Right atrium auricular region (tissue), 2 donors: ENCODE measurements at regions not wholly inside any gene's neighbourhood (a gene's known extent, or its start where the extent isn't known, plus 50 kb on each side); places are given as distances from the start of the nearest gene placed in this dataset.
"Not testable (repeated sequence)": the region's sequence is repeated elsewhere in the genome, so short reads cannot be mapped to it uniquely, and the experiment has no call there.

ENCODE experiments used
- DNase-seq: peaks from one replicate; pipeline ENCODE4 v3.0.0-alpha.2; 2019; ENCODE audit warnings: low spot score
- H3K27ac ChIP-seq, 2 donors: fragments of 200-600 bp; sonication (generic); 1 replicate in 1 of 2; 2 replicates in 1 of 2; pipeline ENCODE4 v1.5.1; 2016 to 2019
- H3K27me3 ChIP-seq, 2 donors: fragments of 200-600 bp; sonication (generic); one replicate each; pipeline versions ENCODE4 v1.5.1 to v1.6.0; 2017 to 2019
- H3K36me3 ChIP-seq: fragments of 200-600 bp; sonication (generic); one replicate; pipeline ENCODE4 v1.5.1; 2016
- H3K4me1 ChIP-seq, 2 donors: fragments of 200-600 bp; sonication (generic); one replicate each; pipeline versions ENCODE4 v1.5.1 to v1.6.0; 2017 to 2019
- H3K4me3 ChIP-seq, 2 donors: fragments of 200-600 bp; sonication (generic); 1 replicate in 1 of 2; 2 replicates in 1 of 2; pipeline ENCODE4 v1.5.1; 2017 to 2019; ENCODE audit warnings: mild to moderate bottlenecking in 1 of 2, moderate library complexity in 1 of 2
- H3K9me3 ChIP-seq, 2 donors: fragments of 200-600 bp; sonication (generic); one replicate each; pipeline ENCODE4 v1.5.1; 2019
- CTCF ChIP-seq, 2 donors: fragments of 200-600 bp; sonication (generic); IDR thresholded peaks; one replicate each; pipeline ENCODE4 v1.5.1; 2019; ENCODE audit warnings: antibody characterized with exemption in 2 of 2

DNA sequence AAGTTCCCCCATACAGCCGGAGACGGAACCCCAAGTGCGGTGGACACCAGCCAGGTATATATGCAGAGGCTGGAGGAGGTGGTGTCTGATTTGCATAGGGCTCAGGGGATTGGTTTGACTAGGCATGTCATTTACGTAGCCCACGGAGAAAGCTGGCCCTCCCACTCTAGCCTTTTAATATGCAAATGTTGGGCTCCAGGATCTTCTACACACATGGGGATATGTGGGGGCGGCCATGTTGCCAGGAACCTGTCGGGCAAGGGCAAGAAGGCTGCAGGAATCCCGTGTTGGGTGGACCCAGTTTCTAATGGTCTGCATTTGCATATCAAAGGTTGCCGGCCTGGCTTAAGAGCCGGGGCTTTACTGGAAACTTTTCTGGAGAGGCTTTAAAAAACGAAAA lies 57.4 kb downstream of the FTHL17 start:
- not testable (repeated sequence) for H3K27ac ChIP-seq, H3K4me1 ChIP-seq, DNase-seq, H3K36me3 ChIP-seq, H3K9me3 ChIP-seq, H3K4me3 ChIP-seq, H3K27me3 ChIP-seq

GRCh38 chrX:31012509-31013025 lies 59.3 kb downstream of the FTHL17 start:
- Histone ChIP-seq H3K27me3 (no peaks in the 10 kb centered on the region), H3K9me3 (no peaks in the 10 kb centered on the region), H3K4me1 (no peaks in the 10 kb centered on the region), H3K36me3 (no peaks in the 10 kb centered on the region), H3K27ac (no peak overlapping the region), H3K4me3 (no peak overlapping the region)
- no peak for DNase-seq
- no peak for TF ChIP-seq CTCF (IDR thresholded peaks at IDR 0.05)

GRCh38 chrX:31007321-31007720 lies 64.5 kb downstream of the FTHL17 start:
- Histone ChIP-seq H3K9me3 (no peaks in the 10 kb centered on the region), H3K4me3 (no peak overlapping the region), H3K27me3 (no peaks in the 10 kb centered on the region), H3K4me1 (no peaks in the 10 kb centered on the region), H3K36me3 (no peaks in the 10 kb centered on the region), H3K27ac (no peak overlapping the region)
- no peak for DNase-seq
- no peak for TF ChIP-seq CTCF (IDR thresholded peaks at IDR 0.05)

DNA sequence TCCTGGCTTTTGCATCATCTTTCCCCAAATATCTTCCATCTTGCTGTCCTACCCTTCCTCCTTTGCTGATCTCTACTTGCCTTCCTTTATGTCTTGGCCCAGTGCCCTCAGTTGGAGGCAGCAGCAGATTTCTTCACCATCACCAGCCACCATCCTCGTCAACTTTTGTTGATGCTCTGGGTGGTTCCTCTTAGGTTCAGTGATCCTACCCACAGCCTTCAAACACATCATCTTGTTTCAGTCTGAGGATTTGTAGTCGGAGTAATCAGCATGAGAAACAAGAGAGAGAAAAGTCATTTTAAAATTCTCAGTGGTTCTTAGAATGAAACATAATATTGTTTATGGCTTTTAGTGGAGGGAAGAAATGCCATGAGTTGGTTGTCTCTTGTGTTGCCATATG lies 65.8 kb downstream of the FTHL17 start:
- Histone ChIP-seq H3K4me1 (no peaks in the 10 kb centered on the region), H3K4me3 (no peak overlapping the region), H3K36me3 (no peaks in the 10 kb centered on the region), H3K27ac (no peak overlapping the region), H3K27me3 (no peaks in the 10 kb centered on the region), H3K9me3 (no peaks in the 10 kb centered on the region)
- TF ChIP-seq CTCF (IDR thresholded peaks at IDR 0.05): no peak
- DNase-seq: no peak

DNA sequence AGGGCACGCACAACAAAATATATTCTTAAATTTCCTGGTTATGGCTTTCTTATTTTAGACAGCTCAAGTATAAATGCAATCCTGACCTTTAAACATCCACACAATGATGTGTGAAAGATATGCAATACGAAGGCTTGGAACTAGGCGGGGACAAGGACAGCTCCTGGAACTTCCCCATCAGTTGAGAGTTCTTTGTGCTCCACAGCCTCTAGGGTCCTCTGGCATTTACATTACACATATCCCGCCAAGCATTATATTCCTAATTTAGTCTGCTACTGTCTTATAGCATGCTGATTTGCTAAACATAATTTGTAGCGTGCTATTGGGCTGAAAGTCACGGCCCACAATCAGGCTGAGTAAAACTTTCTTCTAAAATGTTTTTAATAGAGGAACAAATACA lies 74.4 kb downstream of the FTHL17 start:
- no peak for TF ChIP-seq CTCF (IDR thresholded peaks at IDR 0.05)
- no peaks in the 10 kb centered on the region for H3K4me1 ChIP-seq
- no peaks in the 10 kb centered on the region for H3K9me3 ChIP-seq
- DNase-seq: no peak
- no peaks in the 10 kb centered on the region for H3K27me3 ChIP-seq
- H3K4me3 ChIP-seq: no peak overlapping the region
- H3K27ac ChIP-seq: no peak overlapping the region
- H3K36me3 ChIP-seq: no peaks in the 10 kb centered on the region

DNA sequence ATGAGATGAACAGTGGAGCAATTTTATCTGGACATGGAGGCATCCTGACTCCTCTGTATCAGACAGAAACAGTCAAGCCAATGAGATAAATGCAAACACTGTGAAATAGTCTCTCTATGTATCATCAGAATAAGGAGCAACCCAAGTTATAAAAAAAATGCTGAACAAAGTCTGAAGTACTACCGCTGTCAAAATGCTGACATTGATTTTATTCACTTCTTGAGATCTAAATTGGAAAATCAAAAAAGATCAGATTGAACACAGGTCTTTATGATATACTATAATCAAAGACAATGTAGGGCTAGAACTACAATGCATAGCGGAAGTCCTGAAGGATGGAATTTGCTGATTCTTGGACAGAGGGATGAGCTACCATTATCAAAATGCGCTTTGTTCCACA lies 76.1 kb downstream of the FTHL17 start:
- Histone ChIP-seq H3K27me3 (no peaks in the 10 kb centered on the region), H3K27ac (no peak overlapping the region), H3K4me3 (no peak overlapping the region), H3K36me3 (no peaks in the 10 kb centered on the region), H3K4me1 (no peaks in the 10 kb centered on the region), H3K9me3 (no peaks in the 10 kb centered on the region)
- no peak for DNase-seq
- TF ChIP-seq CTCF (IDR thresholded peaks at IDR 0.05): no peak
